ENCODE measurements at regions not wholly inside any gene's neighbourhood (a gene's known extent, or its start where the extent isn't known, plus 50 kb on each side); places are given as distances from the start of the nearest gene placed in this dataset.

DNA sequence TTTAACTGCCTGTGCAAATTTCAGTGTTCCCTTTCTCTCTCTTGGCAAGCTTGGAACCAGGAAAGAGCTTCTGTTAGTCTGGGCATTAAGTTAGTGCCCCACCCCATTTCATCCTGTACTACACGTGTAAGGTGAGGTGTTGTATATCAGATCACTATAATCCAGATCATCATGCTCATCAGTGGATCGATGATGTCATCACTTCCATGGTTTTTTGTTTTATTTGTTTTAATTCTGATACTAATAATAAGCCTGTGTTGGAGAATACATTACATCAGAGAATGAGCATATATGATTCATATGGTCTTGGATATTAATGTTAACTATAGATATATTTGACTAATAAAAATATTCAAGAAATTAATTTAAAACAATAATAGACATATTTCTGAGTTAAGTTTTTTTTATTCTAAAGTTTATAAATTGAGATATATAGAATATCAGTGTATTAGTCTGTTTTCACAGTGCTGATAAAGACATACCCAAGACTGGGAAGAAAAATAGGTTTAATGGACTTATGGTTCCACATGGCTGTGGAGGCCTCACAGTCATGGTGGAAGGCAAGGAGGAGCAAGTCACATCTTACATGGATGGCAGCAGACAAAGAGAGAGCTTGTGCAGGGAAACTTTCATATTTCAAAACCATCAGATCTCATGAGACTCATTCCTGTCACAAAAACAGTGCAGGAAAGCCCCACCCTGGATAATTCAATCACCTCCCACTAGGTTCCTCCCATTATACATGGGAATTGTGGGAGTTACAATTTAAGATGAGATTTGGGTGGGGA lies 588.3 kb upstream of the B3GALT2 start:
- DNase-seq (ENCODE audit: low spot score) (no peak), FAIRE-seq (no peak)

DNA sequence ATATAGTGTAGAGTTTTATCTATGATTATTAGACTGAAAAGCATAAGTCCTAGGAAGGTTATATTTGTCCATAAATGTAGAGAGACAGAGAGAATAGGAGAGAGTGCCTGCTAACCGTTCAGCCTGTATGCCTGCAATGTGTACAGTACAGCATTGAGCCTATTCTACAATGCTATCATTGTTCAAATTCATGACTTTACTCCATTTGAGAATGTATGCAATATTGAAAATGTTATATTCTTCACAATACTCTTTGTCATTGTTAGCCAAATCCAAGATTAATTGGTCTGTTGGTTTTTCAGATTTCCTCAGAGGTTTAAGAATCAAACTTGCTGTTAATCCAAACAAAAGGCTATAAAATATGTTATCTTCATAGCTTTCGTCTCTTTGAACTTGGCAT lies 585.2 kb upstream of the B3GALT2 start:
- DNase-seq (ENCODE audit: low spot score) (no peak), FAIRE-seq (no peak)

DNA sequence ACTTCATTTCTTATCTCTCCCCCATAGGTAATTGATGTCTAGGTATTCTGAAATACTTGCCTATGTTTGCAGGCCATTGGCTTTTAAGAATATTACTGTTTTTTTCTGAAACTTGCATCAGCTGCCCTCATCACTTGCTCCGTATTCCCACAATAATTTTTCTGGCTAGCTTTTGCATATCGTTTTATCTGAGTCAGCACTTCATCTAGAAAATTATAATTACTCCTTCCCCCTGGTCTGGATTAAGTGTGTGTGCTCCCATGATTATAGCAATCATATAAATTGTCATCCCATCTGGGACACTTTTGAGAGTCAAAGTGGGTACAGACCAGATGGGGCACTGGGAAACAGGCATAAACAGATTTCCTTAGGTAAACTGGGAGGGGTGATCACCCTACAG lies 583.2 kb upstream of the B3GALT2 start:
- no peak for FAIRE-seq
- DNase-seq (ENCODE audit: low spot score): no peak

DNA sequence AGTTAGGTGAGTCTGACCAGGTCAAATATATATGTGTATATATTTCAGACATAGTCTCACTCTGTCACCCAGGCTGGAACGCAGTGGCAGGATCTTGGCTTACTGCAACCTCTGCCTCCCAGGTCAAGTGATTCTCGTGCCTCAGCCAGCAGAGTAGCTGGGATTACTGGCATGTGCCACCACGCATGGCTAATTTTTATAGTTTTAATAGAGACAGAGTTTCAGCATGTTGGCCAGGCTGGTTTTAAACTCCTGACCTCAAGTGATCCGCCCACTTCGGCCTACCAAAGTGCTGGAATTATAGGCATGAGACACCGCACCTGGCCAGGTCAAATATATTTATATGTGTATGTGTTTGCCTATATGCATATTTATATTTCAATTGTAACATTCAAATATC lies 581.5 kb upstream of the B3GALT2 start:
- FAIRE-seq (no peak), DNase-seq (ENCODE audit: low spot score) (no peak)

DNA sequence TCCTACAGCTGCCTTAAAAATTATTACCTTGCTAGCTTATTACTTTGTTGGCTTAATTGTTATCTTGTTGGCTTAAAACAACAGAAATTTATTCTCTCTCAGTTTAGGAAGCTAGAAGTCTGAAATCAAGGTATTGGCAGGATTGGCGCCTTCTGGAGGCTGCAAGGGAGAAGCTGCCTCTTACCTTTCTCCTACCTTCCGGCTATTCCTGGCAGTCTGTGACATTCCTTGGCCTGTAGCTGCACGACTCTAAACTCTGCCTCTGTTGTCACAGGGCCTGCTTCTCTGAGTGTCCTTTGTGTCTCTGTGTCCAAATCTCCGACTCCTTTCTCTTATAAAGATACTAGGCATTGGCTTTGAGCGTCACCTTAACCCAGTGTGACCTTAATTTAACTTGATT lies 579.9 kb upstream of the B3GALT2 start:
- DNase-seq (ENCODE audit: low spot score) (no peak), FAIRE-seq (no peak)

DNA sequence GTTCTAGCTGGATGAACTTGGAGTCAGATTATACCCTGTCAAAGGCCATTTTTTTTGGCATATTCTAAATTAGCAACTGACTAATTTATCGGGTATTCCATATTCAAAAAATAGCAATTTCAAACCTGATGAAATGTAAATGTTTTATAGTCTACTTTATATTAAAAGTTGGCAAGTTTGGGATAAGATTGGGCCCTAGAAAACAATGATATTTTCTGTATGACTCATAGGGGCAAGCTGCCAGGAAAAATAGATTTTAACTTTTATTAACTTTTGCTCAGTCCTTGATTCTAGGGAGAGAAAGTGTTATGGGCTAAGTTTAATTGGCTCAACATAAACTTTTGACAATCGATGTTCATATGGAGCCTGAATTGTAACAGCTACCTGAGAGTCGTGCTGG lies 576.9 kb upstream of the B3GALT2 start:
- DNase-seq (ENCODE audit: low spot score) (no peak), FAIRE-seq (no peak)

DNA sequence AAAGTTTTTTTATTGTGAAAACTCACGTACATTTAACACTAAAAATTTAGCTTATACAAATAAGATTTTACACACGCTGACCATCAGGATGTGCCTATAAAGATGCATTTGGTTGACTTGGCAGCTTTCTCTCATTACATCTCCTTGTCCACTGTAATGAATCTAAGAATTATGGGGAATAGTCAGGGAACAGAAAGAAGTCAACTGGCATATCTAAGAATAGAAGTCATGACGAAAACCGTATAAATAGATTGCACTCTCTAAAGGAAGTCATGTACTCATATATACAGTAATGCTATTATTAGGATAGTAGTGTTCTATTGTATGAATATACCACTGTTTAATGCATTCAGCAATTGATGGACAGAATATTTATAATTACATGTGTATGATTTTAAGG lies 575.8 kb upstream of the B3GALT2 start:
- DNase-seq (ENCODE audit: low spot score) (no peak), FAIRE-seq (no peak)

DNA sequence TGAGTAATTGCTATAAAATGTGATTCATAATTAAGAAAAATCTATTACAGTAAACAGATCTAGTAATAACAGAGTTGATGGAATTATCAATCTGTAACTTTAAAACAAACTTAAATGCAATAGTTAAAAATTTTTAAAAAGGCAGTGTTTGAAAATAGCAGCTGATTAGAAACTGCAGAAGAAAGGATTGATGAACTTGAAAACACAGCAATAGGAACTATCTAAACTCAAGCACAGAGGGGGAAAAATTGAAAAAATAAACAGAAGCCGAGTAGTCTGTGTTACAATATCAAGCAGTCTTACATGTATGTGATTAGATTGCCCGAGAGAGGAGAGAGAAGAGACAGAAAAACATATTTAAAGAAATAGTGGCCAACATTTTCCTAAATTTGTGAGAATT lies 569.0 kb upstream of the B3GALT2 start:
- FAIRE-seq: no peak
- DNase-seq (ENCODE audit: low spot score): no peak

DNA sequence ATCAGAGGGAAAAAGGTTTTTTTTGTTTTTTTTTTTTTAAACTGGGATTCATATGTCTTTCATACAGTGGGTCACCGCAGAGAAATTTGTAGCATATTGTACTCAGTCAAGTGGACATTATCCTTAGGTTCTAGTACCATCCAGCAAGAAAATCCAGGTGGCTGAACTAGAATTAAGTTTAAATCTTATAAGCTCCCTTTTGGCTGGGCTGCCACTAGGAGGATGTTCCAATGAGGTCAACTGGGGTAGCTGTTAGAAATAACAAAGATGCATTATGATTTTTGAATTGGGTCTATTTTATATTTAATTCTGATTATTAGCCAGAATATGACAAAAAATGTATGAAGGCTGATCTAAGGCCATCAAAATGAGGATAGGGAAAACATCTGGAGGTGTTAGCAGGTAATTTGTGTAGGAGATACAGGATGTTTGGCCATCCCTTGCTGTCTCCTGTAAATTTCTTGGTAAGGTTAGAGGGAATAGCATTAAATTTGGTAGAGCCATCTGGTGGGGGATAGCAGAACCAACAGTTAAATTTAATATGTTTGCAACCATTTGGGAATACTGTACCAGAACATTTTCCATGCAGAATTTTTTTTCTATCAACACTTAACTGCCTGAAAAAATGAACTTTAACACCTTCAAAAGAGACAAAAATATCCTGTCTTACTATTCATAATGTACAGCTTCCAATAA lies 568.5 kb upstream of the B3GALT2 start:
- no peak for DNase-seq (ENCODE audit: low spot score)
- FAIRE-seq: no peak

DNA sequence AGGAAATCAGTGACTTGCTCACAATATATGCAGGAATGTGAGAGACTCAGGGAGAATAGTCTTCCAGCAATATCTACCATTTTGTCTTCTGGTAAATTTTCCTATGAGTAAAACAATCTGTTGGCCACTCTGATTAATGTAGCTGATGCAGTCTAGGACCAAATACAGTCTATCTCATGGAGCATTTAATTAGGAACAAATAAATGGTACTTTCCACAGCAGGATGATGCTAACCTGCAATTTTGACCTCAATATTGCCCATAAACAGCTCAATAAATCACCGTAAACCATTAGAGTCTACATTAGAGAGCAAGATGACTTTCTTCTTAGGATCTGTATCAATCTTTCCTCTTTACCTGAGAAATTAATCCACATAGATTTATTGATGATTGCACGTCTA lies 567.7 kb upstream of the B3GALT2 start:
- FAIRE-seq (no peak), DNase-seq (ENCODE audit: low spot score) (no peak)

DNA sequence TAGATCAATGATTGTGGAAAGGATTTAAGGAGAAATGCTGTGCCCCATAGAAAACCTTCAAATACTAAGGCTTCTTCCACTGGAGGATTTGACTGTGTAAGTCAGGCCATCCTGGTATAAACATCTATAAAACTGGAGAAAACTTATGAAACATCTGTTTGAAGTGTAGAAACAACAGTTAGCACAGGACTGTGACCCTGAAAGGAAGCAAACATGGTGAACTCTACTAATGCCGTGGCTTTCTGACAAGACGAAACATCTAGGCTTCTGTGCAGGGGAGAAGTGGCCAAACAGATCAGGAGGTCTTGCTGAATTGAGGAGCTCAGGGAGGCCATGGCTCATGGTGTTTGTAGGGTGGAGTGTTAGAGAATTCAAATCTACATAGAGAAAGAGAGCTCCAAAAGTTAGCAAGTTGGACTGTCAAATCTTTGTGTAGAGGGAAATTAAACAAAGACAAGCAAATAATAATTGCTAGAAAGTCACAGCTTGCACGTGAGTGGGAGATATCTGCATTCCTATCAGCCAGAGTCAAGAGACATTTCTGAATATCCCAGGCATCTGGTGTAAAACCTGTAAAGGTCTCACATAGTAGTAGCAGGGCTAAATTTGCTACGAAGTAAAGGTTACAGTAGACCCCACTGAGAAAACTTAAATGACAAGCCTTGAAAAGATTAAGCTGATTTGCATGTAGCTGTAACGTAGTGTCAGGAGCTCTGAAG lies 566.8 kb upstream of the B3GALT2 start:
- DNase-seq (ENCODE audit: low spot score): no peak
- FAIRE-seq: no peak

DNA sequence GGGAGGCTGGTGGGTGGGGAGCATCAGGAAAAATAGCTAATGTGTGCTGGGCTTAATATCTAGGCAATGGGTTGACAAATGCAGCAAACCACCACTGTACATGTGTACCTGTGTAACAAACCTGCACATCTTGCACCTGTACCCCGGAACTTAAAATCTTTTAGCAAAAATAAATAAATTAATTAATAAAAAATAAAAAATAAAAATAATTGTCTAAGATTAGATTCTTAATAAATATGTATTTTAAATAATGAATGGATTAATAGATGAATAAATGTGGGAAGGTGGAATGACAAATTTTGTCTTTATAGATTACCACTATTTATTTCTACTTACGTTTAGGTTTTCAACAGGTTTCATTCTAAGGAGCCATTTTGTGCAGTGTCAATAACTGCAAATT lies 563.5 kb upstream of the B3GALT2 start:
- FAIRE-seq: no peak
- DNase-seq (ENCODE audit: low spot score): no peak

DNA sequence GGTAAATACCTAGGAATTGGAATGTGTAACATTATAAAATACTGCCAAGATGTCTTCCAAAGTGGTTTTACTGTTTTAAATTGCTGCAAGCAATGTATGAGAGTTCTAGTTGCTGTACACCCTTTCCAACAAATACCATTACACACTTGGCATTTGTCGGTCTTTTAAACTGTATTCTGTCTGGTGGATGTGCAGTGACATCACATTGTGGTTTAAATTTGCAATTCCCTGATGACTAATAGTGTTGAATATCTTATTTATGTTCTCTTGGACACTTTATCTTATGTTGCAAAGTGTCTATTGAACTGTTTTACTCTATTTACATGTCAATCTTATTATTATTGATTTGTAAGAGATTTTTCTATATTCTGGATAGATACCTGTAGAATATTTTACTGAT lies 561.2 kb upstream of the B3GALT2 start:
- DNase-seq (ENCODE audit: low spot score) (no peak), FAIRE-seq (no peak)

DNA sequence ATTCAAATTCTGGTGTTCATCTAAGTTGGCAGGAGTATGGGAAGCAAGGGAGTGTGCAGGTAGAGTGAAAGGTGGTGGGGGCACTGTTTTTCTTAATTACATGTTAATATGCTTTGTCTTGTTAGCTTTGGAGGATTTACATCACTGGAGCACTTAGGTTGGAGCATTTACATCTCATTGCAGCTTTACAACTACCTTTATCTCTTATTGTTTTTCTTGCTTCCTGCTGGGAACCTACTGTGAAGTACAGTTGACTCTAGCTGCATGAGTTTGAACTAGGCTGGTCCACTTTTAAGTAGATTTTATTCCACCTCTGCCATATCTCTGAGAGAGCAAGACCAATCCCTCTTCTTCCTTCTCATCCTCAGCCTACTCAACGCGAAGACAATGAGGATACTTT lies 554.8 kb upstream of the B3GALT2 start:
- FAIRE-seq (no peak), DNase-seq (ENCODE audit: low spot score) (no peak)

DNA sequence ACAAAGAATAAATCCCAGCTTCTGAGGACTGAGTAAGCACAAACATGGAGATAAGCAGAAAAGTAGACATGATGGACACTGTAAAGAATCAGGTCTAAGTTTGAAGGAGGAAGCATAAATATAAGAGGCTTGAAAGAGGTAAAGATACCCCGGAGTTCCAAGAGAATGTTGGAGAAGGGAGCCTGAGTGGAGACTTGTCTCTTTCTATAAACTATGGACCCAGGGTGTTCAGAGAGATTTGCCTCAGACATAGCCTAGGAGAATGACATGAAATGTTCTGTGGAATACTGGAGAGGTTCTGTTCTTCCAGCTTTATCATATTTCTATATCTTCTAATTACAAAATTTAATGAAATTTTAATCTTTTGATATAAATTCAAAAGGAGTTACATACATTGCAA lies 554.3 kb upstream of the B3GALT2 start:
- DNase-seq (ENCODE audit: low spot score) (no peak), FAIRE-seq (no peak)

DNA sequence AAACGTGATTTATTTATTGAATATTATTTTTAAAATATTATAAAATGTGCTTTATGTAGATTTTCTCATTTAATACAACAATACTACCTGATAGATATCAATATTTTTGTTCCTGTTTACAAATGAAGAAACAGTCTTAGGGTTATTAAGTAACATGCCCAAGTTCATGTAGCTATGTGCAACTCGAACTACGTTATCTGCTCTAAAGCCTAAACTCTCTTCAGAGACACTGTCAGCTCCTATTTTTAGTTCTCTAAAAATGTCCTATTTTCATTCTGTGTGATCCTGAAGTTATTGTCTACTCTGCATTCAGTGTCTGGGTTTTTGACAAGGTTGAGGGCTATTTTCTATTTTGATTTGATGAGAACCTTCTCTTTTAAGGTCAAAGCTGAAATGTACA lies 550.1 kb upstream of the B3GALT2 start:
- DNase-seq (ENCODE audit: low spot score): no peak
- FAIRE-seq: no peak

DNA sequence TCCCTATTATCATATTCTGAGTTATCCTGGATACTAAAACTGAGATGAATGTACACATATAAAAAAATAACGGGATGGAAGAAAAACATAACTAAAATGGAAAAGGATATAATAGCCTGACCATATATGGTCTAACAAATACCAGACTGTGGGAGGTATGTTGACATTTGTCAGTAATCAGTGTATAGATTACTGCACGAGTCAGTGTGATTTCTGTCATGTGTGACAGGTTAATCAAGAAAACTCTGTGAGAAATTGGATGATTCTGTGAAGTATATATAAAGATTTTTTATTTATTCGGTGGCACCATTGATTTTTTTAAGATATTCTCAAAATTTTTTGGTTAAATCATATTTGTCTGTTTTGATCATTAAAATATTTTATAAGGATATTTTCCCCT lies 547.3 kb upstream of the B3GALT2 start:
- FAIRE-seq (no peak), DNase-seq (ENCODE audit: low spot score) (no peak)

DNA sequence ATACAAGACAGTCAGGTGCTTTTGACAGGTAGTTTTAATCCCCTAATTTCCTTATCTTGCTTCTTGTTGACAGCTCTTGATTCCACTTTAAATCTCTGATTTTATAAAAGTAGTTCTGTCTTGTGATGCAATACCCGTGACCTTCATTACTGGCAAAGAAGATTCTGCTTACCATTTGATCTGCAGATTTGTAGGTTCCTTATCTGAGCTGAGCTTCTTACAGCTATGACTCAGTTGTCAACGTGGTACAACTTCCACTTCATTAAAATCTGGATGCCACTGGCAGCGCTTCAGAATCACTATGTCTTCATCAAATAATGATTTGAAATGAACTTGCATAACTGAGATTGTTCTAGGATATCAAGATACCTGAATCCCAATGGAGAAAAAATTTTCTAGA lies 543.6 kb upstream of the B3GALT2 start:
- FAIRE-seq: no peak

DNA sequence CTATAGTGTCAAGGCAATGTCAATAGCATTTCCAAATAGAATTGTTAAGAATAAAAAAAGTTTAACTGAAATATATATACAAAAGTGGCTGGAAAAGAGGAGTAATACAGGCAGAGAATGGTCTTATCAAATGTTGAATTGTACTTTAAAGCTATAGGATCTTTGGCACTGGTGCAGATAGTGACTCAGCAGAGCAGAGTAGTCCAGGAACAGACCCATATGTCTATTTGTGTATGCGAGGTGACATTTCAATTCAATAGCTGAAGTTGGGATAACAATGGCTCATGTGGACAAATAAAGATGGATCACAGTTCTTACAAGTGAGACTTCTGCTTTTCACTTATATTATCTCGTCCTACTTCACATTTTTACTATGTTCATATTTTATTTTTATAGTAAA lies 543.0 kb upstream of the B3GALT2 start:
- no peak for FAIRE-seq
- DNase-seq (ENCODE audit: low spot score): no peak

More for the DNA sequence above, 543.6 kb upstream of the B3GALT2 start:
- DNase-seq (ENCODE audit: low spot score): no peak

DNA sequence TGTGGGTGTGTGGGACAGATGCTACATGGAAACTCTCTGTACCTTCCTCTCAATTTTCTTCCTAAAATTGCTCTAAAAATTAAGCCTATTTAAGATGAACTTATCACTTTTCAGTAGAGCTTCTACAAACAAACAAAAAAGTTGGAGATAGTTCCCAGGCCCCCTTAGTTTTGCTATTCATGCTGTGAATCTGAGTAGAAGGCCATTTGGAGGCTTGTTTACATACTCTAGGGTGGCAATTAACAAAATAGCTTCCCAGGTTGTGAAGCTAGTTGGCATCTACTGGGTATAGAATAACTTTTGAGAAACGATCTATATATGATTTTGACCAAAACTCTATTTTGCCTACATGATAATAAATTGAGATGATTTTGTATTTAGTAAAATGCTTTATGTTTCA lies 541.4 kb upstream of the B3GALT2 start:
- FAIRE-seq: no peak
- no peak for DNase-seq (ENCODE audit: low spot score)

DNA sequence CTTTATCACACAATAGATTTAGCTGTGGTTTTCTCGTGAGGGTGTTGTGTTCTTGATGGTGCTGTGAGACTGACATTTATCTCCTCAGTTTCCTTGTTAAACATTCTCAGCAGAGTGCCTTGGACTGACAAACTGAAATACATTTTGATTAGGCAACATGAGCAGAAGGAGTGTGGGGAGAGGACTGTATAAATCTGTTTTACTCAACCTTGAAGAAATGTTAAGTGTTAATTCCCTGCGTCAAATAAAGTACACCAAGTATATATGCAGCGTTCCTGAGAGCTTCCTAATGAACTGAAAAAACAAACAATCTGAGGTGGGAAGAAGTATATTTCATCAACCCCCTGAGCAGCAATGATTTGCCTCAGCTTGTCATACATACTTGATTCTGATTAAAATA lies 540.3 kb upstream of the B3GALT2 start:
- FAIRE-seq (peak; percentile 9), DNase-seq (ENCODE audit: low spot score) (no peak)

DNA sequence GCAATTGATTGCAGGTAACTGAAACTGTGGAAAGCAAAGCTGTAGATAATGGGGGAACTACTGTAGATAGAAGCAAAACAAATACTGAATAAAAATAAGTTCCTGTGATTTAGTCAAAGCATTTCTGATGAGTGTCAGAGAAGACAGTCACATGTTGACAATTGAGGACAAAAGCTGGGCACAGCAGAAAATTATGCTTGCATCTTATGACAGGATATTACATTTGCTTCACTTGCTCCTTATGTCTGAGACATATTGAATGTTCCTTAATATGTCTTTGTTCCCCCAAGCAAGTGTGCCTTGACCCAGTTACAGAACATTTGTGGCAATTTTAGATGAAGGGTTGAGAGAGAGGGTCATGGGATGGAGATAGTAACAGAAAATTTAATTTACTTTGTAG lies 526.0 kb upstream of the B3GALT2 start:
- FAIRE-seq (no peak), DNase-seq (ENCODE audit: low spot score) (no peak)

DNA sequence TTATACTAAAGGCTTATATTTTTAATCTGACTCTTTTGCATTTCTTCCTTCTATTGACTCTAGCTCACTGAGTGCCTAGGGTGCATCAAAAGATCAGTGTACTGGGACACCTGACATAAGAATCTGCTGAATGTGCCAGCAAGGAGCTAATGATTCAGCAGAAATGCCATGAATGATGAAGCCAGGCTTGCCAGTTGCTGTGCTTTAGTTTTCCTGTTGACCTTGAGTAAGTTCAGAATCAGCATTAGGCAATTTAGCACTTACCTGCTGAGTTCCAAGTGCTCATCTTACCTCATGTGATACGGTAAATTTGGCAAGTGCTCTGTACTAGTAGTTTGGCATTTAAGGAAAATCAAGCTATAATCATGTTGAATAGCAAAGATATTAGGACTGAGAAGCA lies 523.2 kb upstream of the B3GALT2 start:
- DNase-seq (ENCODE audit: low spot score) (no peak), FAIRE-seq (no peak)
